Activated CD8-positive, alpha-beta T cell treated with anti-CD3 and anti-CD28 coated beads, Interleukin-2, amount 10 ng/mL, durations not matched to agents 7 days and 5 days (primary cell): ENCODE measurements at regions not wholly inside any gene's neighbourhood (a gene's known extent, or its start where the extent isn't known, plus 50 kb on each side); places are given as distances from the start of the nearest gene placed in this dataset.

Source experiments
- ATAC-seq: fragments of 150-1000 bp; cut with Tn5 transposase; one replicate; pipeline ENCODE4 v1.10.0; 2021; ENCODE audit warnings: moderate library complexity
- CTCF ChIA-PET: fragments of 350-600 bp; sonication (Branson Sonifier 250); formaldehyde crosslinking; loops from one replicate; lab custom pipeline; 2021; ENCODE audit warnings: antibody characterized with exemption; lab: Charles Lee
- POLR2A ChIA-PET: fragments of 350-600 bp; sonication (Branson Sonifier 250); formaldehyde crosslinking; loops from one replicate; lab custom pipeline; 2021; ENCODE audit warnings: antibody characterized with exemption; lab: Charles Lee
- DNase-seq: peaks from one replicate; pipeline ENCODE4 v3.0.0-alpha.2; 2020
- H3K27ac Mint-ChIP-seq: one replicate; pipeline ENCODE4 v1.8.0; 2021; ENCODE audit warnings: mild to moderate bottlenecking, mixed read lengths
- H3K27me3 Mint-ChIP-seq: one replicate; pipeline ENCODE4 v1.8.0; 2021; ENCODE audit warnings: low read depth, mixed read lengths
- H3K36me3 Mint-ChIP-seq: one replicate; pipeline ENCODE4 v1.8.0; 2021; ENCODE audit warnings: low read depth, mixed read lengths
- H3K4me1 Mint-ChIP-seq: one replicate; pipeline ENCODE4 v1.8.0; 2021; ENCODE audit warnings: low read depth, mixed read lengths
- H3K4me3 Mint-ChIP-seq: one replicate; pipeline ENCODE4 v1.8.0; 2021; ENCODE audit warnings: mild to moderate bottlenecking, mixed read lengths
- H3K9me3 Mint-ChIP-seq: one replicate; pipeline ENCODE4 v1.8.0; 2022; ENCODE audit warnings: mixed read lengths; ENCODE audit not compliant: insufficient read depth

GRCh38 chr13:75174481-75174880, 307.5 kb downstream of the TBC1D4 start:
- ChIA-PET CTCF (no interaction called here), POLR2A (no interaction called here)
- H3K36me3 Mint-ChIP-seq, result no peaks in the 10 kb centered on the region
- no peak overlapping the region for H3K4me3 Mint-ChIP-seq
- no peaks in the 10 kb centered on the region for H3K4me1 Mint-ChIP-seq
- no peaks in the 10 kb centered on the region for H3K9me3 Mint-ChIP-seq
- H3K27ac Mint-ChIP-seq, result no peak overlapping the region
- no peaks in the 10 kb centered on the region for H3K27me3 Mint-ChIP-seq
- ATAC-seq (no peak), DNase-seq (no peak)

GRCh38 chr13:75173457-75174356, 308.3 kb downstream of the TBC1D4 start:
- no peak for ATAC-seq
- no peak for DNase-seq
- CTCF ChIA-PET, result no interaction called here
- POLR2A ChIA-PET, result no interaction called here
- Mint-ChIP-seq H3K4me1 (no peaks in the 10 kb centered on the region), H3K4me3 (no peak overlapping the region), H3K9me3 (no peaks in the 10 kb centered on the region), H3K27me3 (no peaks in the 10 kb centered on the region), H3K27ac (no peak overlapping the region), H3K36me3 (no peaks in the 10 kb centered on the region)

- Mint-ChIP-seq H3K4me1 (no peaks in the 10 kb centered on the region), H3K9me3 (no peaks in the 10 kb centered on the region), H3K4me3 (no peak overlapping the region), H3K36me3 (no peaks in the 10 kb centered on the region), H3K27ac (no peak overlapping the region), H3K27me3 (no peaks in the 10 kb centered on the region)
- DNase-seq, result no peak
- ChIA-PET POLR2A (no interaction called here), CTCF (no interaction called here)
- no peak for ATAC-seq
These were observed 311.7 kb downstream of the TBC1D4 start for GRCh38 chr13:75170311-75170710.

GRCh38 chr13:75165543-75166230, 316.3 kb downstream of the TBC1D4 start:
- ChIA-PET POLR2A (no interaction called here), CTCF (no interaction called here)
- Mint-ChIP-seq H3K27ac (no peak overlapping the region), H3K4me1 (no peaks in the 10 kb centered on the region), H3K27me3 (no peaks in the 10 kb centered on the region), H3K4me3 (no peak overlapping the region), H3K36me3 (no peaks in the 10 kb centered on the region), H3K9me3 (no peaks in the 10 kb centered on the region)
- DNase-seq (no peak), ATAC-seq (no peak)

- no peak overlapping the region for H3K27ac Mint-ChIP-seq
- DNase-seq (no peak), ATAC-seq (no peak)
- H3K27me3 Mint-ChIP-seq, result no peaks in the 10 kb centered on the region
- POLR2A ChIA-PET, result no interaction called here
- H3K4me3 Mint-ChIP-seq, result no peak overlapping the region
- CTCF ChIA-PET, result no interaction called here
- H3K36me3 Mint-ChIP-seq, result no peaks in the 10 kb centered on the region
- no peaks in the 10 kb centered on the region for H3K4me1 Mint-ChIP-seq
- H3K9me3 Mint-ChIP-seq, result no peaks in the 10 kb centered on the region
These were observed 320.2 kb downstream of the TBC1D4 start for GRCh38 chr13:75161804-75162203.

GRCh38 chr13:75160984-75161383, 321.0 kb downstream of the TBC1D4 start:
- Mint-ChIP-seq H3K4me1 (no peaks in the 10 kb centered on the region), H3K9me3 (no peaks in the 10 kb centered on the region), H3K27me3 (no peaks in the 10 kb centered on the region), H3K4me3 (no peak overlapping the region), H3K27ac (no peak overlapping the region), H3K36me3 (no peaks in the 10 kb centered on the region)
- ChIA-PET CTCF (no interaction called here), POLR2A (no interaction called here)
- DNase-seq, result no peak
- no peak for ATAC-seq

- no peak overlapping the region for H3K4me3 Mint-ChIP-seq
- DNase-seq (no peak), ATAC-seq (no peak)
- no peaks in the 10 kb centered on the region for H3K36me3 Mint-ChIP-seq
- ChIA-PET POLR2A (no interaction called here), CTCF (no interaction called here)
- H3K4me1 Mint-ChIP-seq, result no peaks in the 10 kb centered on the region
- H3K9me3 Mint-ChIP-seq, result peaks cover 7% of the 10 kb centered on the region
- H3K27ac Mint-ChIP-seq, result no peak overlapping the region
- H3K27me3 Mint-ChIP-seq, result no peaks in the 10 kb centered on the region
These were observed 327.6 kb downstream of the TBC1D4 start for GRCh38 chr13:75154331-75154730.

GRCh38 chr13:75153834-75154233, 328.1 kb downstream of the TBC1D4 start:
- no peak overlapping the region for H3K27ac Mint-ChIP-seq
- CTCF ChIA-PET, result no interaction called here
- H3K4me1 Mint-ChIP-seq, result no peaks in the 10 kb centered on the region
- POLR2A ChIA-PET, result no interaction called here
- no peaks in the 10 kb centered on the region for H3K27me3 Mint-ChIP-seq
- ATAC-seq (no peak), DNase-seq (no peak)
- peaks cover 7% of the 10 kb centered on the region for H3K9me3 Mint-ChIP-seq
- no peak overlapping the region for H3K4me3 Mint-ChIP-seq
- H3K36me3 Mint-ChIP-seq, result no peaks in the 10 kb centered on the region

- Mint-ChIP-seq H3K27me3 (no peaks in the 10 kb centered on the region), H3K4me3 (no peak overlapping the region), H3K36me3 (no peaks in the 10 kb centered on the region), H3K4me1 (no peaks in the 10 kb centered on the region), H3K27ac (no peak overlapping the region), H3K9me3 (peaks cover 7% of the 10 kb centered on the region)
- ATAC-seq (no peak), DNase-seq (no peak)
- POLR2A ChIA-PET, result no interaction called here
- CTCF ChIA-PET, result no interaction called here
These were observed 328.6 kb downstream of the TBC1D4 start for GRCh38 chr13:75153386-75153785.

- no peak overlapping the region for H3K4me3 Mint-ChIP-seq
- ATAC-seq (no peak), DNase-seq (no peak)
- POLR2A ChIA-PET, result no interaction called here
- no peak overlapping the region for H3K27ac Mint-ChIP-seq
- H3K27me3 Mint-ChIP-seq, result no peaks in the 10 kb centered on the region
- H3K36me3 Mint-ChIP-seq, result no peaks in the 10 kb centered on the region
- peaks cover 7% of the 10 kb centered on the region for H3K9me3 Mint-ChIP-seq
- H3K4me1 Mint-ChIP-seq, result no peaks in the 10 kb centered on the region
- CTCF ChIA-PET, result no interaction called here
These were observed 330.8 kb downstream of the TBC1D4 start for GRCh38 chr13:75151081-75151643.

GRCh38 chr13:75149776-75150175, 332.2 kb downstream of the TBC1D4 start:
- no peak overlapping the region for H3K27ac Mint-ChIP-seq
- ChIA-PET POLR2A (no interaction called here), CTCF (no interaction called here)
- no peaks in the 10 kb centered on the region for H3K4me1 Mint-ChIP-seq
- ATAC-seq, result no peak
- H3K27me3 Mint-ChIP-seq, result no peaks in the 10 kb centered on the region
- peaks cover 7% of the 10 kb centered on the region for H3K9me3 Mint-ChIP-seq
- no peak overlapping the region for H3K4me3 Mint-ChIP-seq
- DNase-seq, result no peak
- no peaks in the 10 kb centered on the region for H3K36me3 Mint-ChIP-seq

GRCh38 chr13:75147946-75148345, 334.0 kb downstream of the TBC1D4 start:
- ATAC-seq (no peak), DNase-seq (no peak)
- Mint-ChIP-seq H3K27ac (no peak overlapping the region), H3K4me1 (no peaks in the 10 kb centered on the region), H3K9me3 (peaks cover 7% of the 10 kb centered on the region), H3K4me3 (no peak overlapping the region), H3K36me3 (no peaks in the 10 kb centered on the region), H3K27me3 (no peaks in the 10 kb centered on the region)
- ChIA-PET POLR2A (no interaction called here), CTCF (no interaction called here)
